AG10803 (cell line): ENCODE measurements at regions not wholly inside any gene's neighbourhood (a gene's known extent, or its start where the extent isn't known, plus 50 kb on each side); places are given as distances from the start of the nearest gene placed in this dataset.
A peak's percentile ranks its signal among the peaks of the same experiment; 100 is the strongest.

Experiments used
- DNase-seq: peaks from one replicate; pipeline ENCODE4 v3.0.0; 2010; ENCODE audit warnings: low read depth
- H3K4me3 ChIP-seq: 2 replicates; pipeline ENCODE4 v1.5.1; 2011; ENCODE audit warnings: mild to moderate bottlenecking, low read length, control low read depth
- TF ChIP-seq, protein P1 (sequence below): conservative IDR thresholded peaks from 2 replicates; pipeline ENCODE4 v1.5.1; 2011; ENCODE audit warnings: mild to moderate bottlenecking, low read length, control low read depth, inconsistent platforms

DNA sequence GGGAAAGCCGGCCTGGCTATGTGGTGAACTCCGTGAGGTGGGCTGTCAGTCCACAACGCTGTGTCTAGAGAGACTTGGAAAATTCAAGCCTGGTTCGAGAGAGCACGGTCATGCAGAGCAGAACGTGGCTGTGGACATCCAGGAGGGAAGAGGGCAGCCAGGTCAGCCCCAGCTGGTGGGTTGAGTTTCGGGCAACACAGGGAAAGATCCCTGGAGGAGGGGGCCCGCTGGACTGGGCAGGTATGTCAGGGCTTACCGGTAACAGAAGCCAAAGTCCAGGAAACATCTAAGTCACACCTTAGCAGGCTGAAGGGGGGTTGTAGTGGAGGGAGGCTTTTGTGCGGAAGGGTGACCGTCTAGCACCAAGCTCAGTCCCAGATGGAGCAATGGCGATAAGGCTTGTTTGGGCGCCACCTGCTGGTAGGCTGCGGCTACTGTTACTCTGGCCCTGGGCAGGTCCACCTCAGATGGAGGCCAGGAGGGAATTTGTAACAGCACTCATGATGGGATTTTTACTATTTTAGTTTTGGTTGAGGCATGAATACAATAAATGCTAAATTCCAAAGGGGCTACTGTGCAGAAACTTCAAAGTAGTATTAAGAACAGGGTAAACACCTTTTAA, 143.3 kb upstream of the ZNF644 start:
- TF ChIP-seq, protein P1, sequence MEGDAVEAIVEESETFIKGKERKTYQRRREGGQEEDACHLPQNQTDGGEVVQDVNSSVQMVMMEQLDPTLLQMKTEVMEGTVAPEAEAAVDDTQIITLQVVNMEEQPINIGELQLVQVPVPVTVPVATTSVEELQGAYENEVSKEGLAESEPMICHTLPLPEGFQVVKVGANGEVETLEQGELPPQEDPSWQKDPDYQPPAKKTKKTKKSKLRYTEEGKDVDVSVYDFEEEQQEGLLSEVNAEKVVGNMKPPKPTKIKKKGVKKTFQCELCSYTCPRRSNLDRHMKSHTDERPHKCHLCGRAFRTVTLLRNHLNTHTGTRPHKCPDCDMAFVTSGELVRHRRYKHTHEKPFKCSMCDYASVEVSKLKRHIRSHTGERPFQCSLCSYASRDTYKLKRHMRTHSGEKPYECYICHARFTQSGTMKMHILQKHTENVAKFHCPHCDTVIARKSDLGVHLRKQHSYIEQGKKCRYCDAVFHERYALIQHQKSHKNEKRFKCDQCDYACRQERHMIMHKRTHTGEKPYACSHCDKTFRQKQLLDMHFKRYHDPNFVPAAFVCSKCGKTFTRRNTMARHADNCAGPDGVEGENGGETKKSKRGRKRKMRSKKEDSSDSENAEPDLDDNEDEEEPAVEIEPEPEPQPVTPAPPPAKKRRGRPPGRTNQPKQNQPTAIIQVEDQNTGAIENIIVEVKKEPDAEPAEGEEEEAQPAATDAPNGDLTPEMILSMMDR, result peak; percentile 94
- DNase-seq, result peak; percentile 52

GRCh38 chr1:91162613-91163012, 140.8 kb upstream of the ZNF644 start:
- TF ChIP-seq, protein P1, result no peak
- DNase-seq, result no peak
- no peak overlapping the region for H3K4me3 ChIP-seq

More for the DNA sequence above, 143.3 kb upstream of the ZNF644 start:
- H3K4me3 ChIP-seq, result no peak overlapping the region

GRCh38 chr1:91161749-91162148, 139.9 kb upstream of the ZNF644 start:
- no peak overlapping the region for H3K4me3 ChIP-seq
- DNase-seq, result no peak
- TF ChIP-seq, protein P1, result no peak

- DNase-seq, result no peak
- no peak overlapping the region for H3K4me3 ChIP-seq
- TF ChIP-seq, protein P1, result no peak
These were observed 139.3 kb upstream of the ZNF644 start for GRCh38 chr1:91161166-91161565.

DNA sequence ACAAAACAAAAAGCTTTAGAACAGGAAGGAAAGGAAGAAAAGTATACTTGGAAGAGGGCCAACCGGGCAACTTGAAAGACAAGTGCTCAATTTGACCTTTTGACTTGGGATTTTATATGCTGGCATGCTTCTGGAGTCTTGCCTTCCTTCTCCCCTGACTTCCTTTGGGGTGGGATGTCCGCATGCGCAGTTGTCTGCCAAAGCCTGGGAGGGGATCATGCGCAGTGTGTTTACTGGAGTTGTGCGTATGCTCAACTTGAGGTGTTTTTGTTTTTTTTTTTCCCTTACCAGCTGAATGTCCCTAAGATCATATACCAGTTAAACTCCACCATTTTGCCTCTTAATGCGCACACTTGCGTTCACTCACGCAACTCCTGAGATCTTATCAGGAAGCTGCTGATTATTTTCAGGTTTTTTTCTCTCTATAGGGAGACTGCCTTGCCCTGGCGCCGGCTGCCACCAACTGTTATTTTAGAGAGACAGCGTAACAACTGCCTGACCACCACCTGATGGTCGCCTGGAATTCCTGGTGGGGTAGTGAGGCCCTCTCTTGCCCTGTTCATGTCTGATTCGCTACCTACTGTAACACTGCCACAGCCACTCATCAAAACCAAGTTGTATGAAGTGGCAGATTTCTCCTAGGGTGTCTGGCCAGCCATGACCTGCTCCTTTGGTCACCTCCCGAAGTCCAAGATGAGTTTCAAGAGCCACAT, 138.7 kb upstream of the ZNF644 start:
- no peak for DNase-seq
- no peak overlapping the region for H3K4me3 ChIP-seq
- TF ChIP-seq, protein P1, result no peak

GRCh38 chr1:91153341-91153740, 131.5 kb upstream of the ZNF644 start:
- no peak for DNase-seq
- TF ChIP-seq, protein P1, result no peak
- H3K4me3 ChIP-seq, result no peak overlapping the region

- H3K4me3 ChIP-seq, result no peak overlapping the region
- DNase-seq, result no peak
- TF ChIP-seq, protein P1, result no peak
These were observed 130.5 kb upstream of the ZNF644 start for GRCh38 chr1:91152331-91152730.
